ENCODE measurements at regions not wholly inside any gene's neighbourhood (a gene's known extent, or its start where the extent isn't known, plus 50 kb on each side); places are given as distances from the start of the nearest gene placed in this dataset.

- no peak for TF ChIP-seq TAF1 (IDR thresholded peaks at IDR 0.05; ENCODE audit: low read depth, low read length)
- no peak for TF ChIP-seq POLR2A (IDR thresholded peaks at IDR 0.05; ENCODE audit: low read depth, low read length)
- no peak for TF ChIP-seq POLR2AphosphoS5 (IDR thresholded peaks at IDR 0.05; ENCODE audit: low read depth, low read length)
- no peak for TF ChIP-seq SPI1 (IDR thresholded peaks at IDR 0.05; ENCODE audit: low read depth, low read length)
- no peak for TF ChIP-seq PAX5 (IDR thresholded peaks at IDR 0.05; ENCODE audit: insufficient read depth, low read length, severe bottlenecking)
- no peak for TF ChIP-seq POU2F2 (IDR thresholded peaks at IDR 0.05; ENCODE audit: low read depth, low read length)
Observed at GRCh38 chr1:67615886-67616285, 69.1 kb upstream of the GADD45A start.

Data from GM12891 (cell line).